Heart left ventricle (tissue), 13 donors: ENCODE measurements at regions not wholly inside any gene's neighbourhood (a gene's known extent, or its start where the extent isn't known, plus 50 kb on each side); places are given as distances from the start of the nearest gene placed in this dataset.
"Not testable (repeated sequence)": the region's sequence is repeated elsewhere in the genome, so short reads cannot be mapped to it uniquely, and the experiment has no call there.

Experiments
- POLR2A ChIP-seq, 2 donors: fragments of 450-650 bp; IDR thresholded peaks; one replicate each; pipeline ENCODE4 v1.6.1; 2017; ENCODE audit warnings: antibody characterized with exemption in 2 of 2, mild to moderate bottlenecking in 2 of 2, moderate library complexity in 2 of 2
- TF ChIP-seq, protein P1 (sequence below), 12 donors: fragments of 200-600 bp; sonication (generic) in 4 of 12; IDR thresholded peaks; one replicate each; pipeline versions ENCODE4 v1.5.0 to v1.8.0; 2018 to 2022; ENCODE audit warnings: antibody characterized with exemption in 12 of 12, mild to moderate bottlenecking in 5 of 12
- donor health status: ischemic (EF 13 %, LVEDD 7.1; RV severe dilation, severe dysfunction).
- donor health status: DM: no; HTN: yes; CAD: no.
- donor health status: DM: no; HTN: no; CAD: no.
- donor health status: ischemic (EF 25% LVEDD 6.9; RV normal size, moderate dysfunction).
- donor health status: ischemic (EF 25% LVEDD 5.7; RV mildly dilated, moderate dysfunction).
- donor health status: ischemic (EF 35%, LVEDD 5.7; RV mildly dilated, moderate dysfunction).
- donor health status: nonischemic (EF 11% LVEDD 7.7; RV severe dilation, severe dysfunction).
- donor health status: DM: yes; HTN: yes; CAD: no.
- donor health status: PGD.
- donor health status: ischemic (EF 29% LVEDD 5.4; RV normal size, mild dysfunction).
- donor health status: nonischemic (EF 23%, LVEDD 6.1; RV moderate dilation, normal function).

DNA sequence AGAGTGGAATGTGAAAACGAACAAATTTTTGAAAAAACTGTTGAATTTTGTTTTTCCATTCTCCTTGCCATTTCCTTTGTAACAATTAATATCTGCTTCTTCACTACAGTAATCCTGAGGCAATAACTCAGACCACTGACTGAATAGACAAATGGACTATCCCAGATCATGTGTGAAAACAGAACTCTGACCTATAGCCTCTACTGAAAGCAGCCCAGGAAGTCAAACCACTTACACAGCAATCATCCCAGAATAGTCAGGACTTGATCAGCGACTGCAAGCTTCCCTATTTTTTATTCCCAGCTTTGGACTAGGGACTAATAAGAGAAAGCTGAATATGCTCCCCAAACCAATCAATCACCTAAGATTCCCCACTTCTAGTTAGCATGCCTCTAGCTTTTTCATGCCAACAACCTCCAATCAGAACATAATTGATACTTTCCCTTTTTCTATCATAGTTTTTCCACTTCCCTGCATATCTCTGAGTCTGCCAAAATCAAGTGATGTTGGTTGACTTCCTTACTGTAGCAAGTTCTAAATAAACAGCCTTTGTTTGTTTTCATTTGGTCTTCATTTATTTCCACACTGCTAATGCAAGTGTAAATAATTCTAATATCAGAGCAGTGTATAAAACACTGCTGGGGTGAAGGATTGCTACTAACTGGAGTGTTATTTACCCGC is 298.2 kb downstream of the TSPY2 start:
- TF ChIP-seq, protein P1, sequence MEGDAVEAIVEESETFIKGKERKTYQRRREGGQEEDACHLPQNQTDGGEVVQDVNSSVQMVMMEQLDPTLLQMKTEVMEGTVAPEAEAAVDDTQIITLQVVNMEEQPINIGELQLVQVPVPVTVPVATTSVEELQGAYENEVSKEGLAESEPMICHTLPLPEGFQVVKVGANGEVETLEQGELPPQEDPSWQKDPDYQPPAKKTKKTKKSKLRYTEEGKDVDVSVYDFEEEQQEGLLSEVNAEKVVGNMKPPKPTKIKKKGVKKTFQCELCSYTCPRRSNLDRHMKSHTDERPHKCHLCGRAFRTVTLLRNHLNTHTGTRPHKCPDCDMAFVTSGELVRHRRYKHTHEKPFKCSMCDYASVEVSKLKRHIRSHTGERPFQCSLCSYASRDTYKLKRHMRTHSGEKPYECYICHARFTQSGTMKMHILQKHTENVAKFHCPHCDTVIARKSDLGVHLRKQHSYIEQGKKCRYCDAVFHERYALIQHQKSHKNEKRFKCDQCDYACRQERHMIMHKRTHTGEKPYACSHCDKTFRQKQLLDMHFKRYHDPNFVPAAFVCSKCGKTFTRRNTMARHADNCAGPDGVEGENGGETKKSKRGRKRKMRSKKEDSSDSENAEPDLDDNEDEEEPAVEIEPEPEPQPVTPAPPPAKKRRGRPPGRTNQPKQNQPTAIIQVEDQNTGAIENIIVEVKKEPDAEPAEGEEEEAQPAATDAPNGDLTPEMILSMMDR (IDR thresholded peaks at IDR 0.05) = not testable (repeated sequence)
- TF ChIP-seq POLR2A (IDR thresholded peaks at IDR 0.05) = not testable (repeated sequence)
